Skeletal muscle satellite cell (primary cell): ENCODE measurements at regions not wholly inside any gene's neighbourhood (a gene's known extent, or its start where the extent isn't known, plus 50 kb on each side); places are given as distances from the start of the nearest gene placed in this dataset.
"Not testable (repeated sequence)": the region's sequence is repeated elsewhere in the genome, so short reads cannot be mapped to it uniquely, and the experiment has no call there.

ENCODE experiments used
- H3K27me3 ChIP-seq: 2 replicates; pipeline ENCODE4 v1.7.0; 2013; ENCODE audit warnings: low read length; ENCODE audit not compliant: control insufficient read depth, insufficient read depth
- H3K36me3 ChIP-seq: 2 replicates; pipeline ENCODE4 v1.7.0; 2013; ENCODE audit warnings: mild to moderate bottlenecking, control low read depth, low read length; ENCODE audit not compliant: insufficient read depth
- H3K4me1 ChIP-seq: 2 replicates; pipeline ENCODE4 v1.7.0; 2013; ENCODE audit warnings: low read length; ENCODE audit not compliant: control insufficient read depth, insufficient read depth
- H3K4me2 ChIP-seq: 2 replicates; pipeline ENCODE4 v1.7.0; 2013; ENCODE audit warnings: mild to moderate bottlenecking, low read length
- H3K4me3 ChIP-seq: 2 replicates; pipeline ENCODE4 v1.7.0; 2013; ENCODE audit warnings: low read length
- H3K9ac ChIP-seq: 2 replicates; pipeline ENCODE4 v1.7.0; 2013; ENCODE audit warnings: mild to moderate bottlenecking, low read depth, low read length, moderate library complexity
- H3K9me3 ChIP-seq: replicated peaks from 2 replicates; pipeline ENCODE4 v1.7.0; 2013; ENCODE audit warnings: mild to moderate bottlenecking, control low read depth, low read length

GRCh38 chr17:34015253-34015652 lies 239.8 kb upstream of the CCL2 start:
- Histone ChIP-seq H3K4me1 (no peaks in the 10 kb centered on the region), H3K4me3 (no peak overlapping the region), H3K4me2 (no peak overlapping the region), H3K36me3 (no peaks in the 10 kb centered on the region), H3K9ac (no peak overlapping the region), H3K27me3 (no peaks in the 10 kb centered on the region), H3K9me3 (peaks cover 3% of the 10 kb centered on the region)

- Histone ChIP-seq H3K9me3 (peaks cover 10% of the 10 kb centered on the region), H3K36me3 (no peaks in the 10 kb centered on the region), H3K4me3 (no peak overlapping the region), H3K4me2 (no peak overlapping the region), H3K27me3 (no peaks in the 10 kb centered on the region), H3K9ac (no peak overlapping the region), H3K4me1 (no peaks in the 10 kb centered on the region)
Observed at GRCh38 chr17:34024386-34024785, 230.7 kb upstream of the CCL2 start.

- no peak overlapping the region for H3K4me3 ChIP-seq
- no peaks in the 10 kb centered on the region for H3K27me3 ChIP-seq
- no peaks in the 10 kb centered on the region for H3K4me1 ChIP-seq
- H3K4me2 ChIP-seq: no peak overlapping the region
- H3K9me3 ChIP-seq: peaks cover 10% of the 10 kb centered on the region
- no peaks in the 10 kb centered on the region for H3K36me3 ChIP-seq
- H3K9ac ChIP-seq: no peak overlapping the region
Observed at GRCh38 chr17:34024806-34025551, 230.1 kb upstream of the CCL2 start.

DNA sequence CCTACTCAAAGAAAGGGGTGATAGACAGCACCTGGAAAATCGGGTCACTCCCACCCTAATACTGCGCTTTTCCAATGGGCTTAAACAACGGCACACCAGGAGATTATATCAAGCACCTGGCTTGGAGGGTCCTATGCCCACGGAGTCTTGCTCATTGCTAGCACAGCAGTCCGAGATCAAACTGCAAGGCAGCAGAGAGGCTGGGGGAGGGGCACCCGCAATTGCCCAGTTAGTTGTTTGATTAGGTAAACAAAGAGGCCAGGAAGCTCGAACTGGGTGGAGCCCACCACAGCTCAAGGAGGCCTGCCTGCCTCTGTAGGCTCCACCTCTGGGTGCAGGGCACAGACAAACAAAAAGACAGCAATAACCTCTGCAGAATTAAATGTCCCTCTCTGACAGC lies 224.5 kb upstream of the CCL2 start:
- not testable (repeated sequence) for H3K4me1 ChIP-seq, H3K4me3 ChIP-seq, H3K36me3 ChIP-seq, H3K9me3 ChIP-seq, H3K27me3 ChIP-seq, H3K4me2 ChIP-seq, H3K9ac ChIP-seq

- H3K4me2 ChIP-seq, H3K9ac ChIP-seq, H3K27me3 ChIP-seq, H3K4me3 ChIP-seq, H3K36me3 ChIP-seq, H3K9me3 ChIP-seq, H3K4me1 ChIP-seq: not testable (repeated sequence)
Observed at GRCh38 chr17:34032305-34032704, 222.8 kb upstream of the CCL2 start.

- not testable (repeated sequence) for H3K36me3 ChIP-seq, H3K4me3 ChIP-seq, H3K4me2 ChIP-seq, H3K27me3 ChIP-seq, H3K4me1 ChIP-seq, H3K9me3 ChIP-seq, H3K9ac ChIP-seq
Observed at GRCh38 chr17:34038786-34039185, 216.3 kb upstream of the CCL2 start.

DNA sequence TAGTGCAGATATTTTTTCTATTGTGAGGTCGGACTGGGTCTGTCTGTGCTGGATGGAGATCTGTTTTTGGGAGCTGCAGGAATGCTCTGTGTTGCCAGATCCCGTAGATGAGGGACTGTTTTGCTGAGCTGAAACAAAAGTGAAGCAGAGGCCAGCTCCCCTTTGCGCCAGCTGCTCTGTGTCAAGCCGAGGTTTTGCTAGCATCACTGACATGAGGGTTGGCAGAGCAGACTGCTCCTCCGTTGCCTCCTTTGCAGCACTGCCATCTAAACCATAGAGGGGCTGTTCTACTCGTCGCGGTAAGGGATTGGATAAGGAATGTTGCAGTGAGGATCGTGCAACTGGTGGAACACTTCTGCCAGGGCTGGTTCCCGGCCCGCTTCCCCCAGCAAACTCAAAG lies 215.9 kb upstream of the CCL2 start:
- H3K36me3 ChIP-seq, H3K27me3 ChIP-seq, H3K4me1 ChIP-seq, H3K9ac ChIP-seq, H3K4me2 ChIP-seq, H3K9me3 ChIP-seq, H3K4me3 ChIP-seq: not testable (repeated sequence)

- H3K27me3 ChIP-seq, H3K4me2 ChIP-seq, H3K4me1 ChIP-seq, H3K36me3 ChIP-seq, H3K9ac ChIP-seq, H3K9me3 ChIP-seq, H3K4me3 ChIP-seq: not testable (repeated sequence)
Observed at GRCh38 chr17:34039759-34040555, 215.1 kb upstream of the CCL2 start.

GRCh38 chr17:34045990-34046389 lies 209.1 kb upstream of the CCL2 start:
- Histone ChIP-seq H3K4me3 (no peak overlapping the region), H3K4me2 (no peak overlapping the region), H3K27me3 (no peaks in the 10 kb centered on the region), H3K9ac (no peak overlapping the region), H3K9me3 (peaks cover 5% of the 10 kb centered on the region), H3K4me1 (no peaks in the 10 kb centered on the region), H3K36me3 (no peaks in the 10 kb centered on the region)

DNA sequence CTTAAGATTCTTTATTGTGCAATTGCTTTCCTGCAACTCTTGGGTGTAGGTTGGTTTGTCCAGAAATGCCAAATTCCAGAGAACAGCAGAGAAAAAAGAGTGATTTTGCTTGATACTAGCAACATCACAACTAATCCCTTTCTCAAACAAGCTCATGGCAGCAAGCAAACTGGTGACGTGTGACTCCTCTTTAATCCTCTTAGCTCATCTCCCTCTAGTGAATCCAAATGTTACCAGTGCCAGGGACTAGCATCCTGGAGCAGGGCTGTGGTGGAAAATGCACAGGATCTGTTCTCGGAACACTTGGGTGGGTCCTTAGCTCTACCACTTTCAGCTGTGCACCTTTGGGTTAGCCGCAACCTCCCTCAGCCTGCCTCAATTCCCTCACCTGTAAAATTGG lies 204.0 kb upstream of the CCL2 start:
- Histone ChIP-seq H3K9ac (no peak overlapping the region), H3K27me3 (no peaks in the 10 kb centered on the region), H3K4me2 (no peak overlapping the region), H3K4me3 (no peak overlapping the region), H3K36me3 (no peaks in the 10 kb centered on the region), H3K9me3 (peaks cover 8% of the 10 kb centered on the region), H3K4me1 (no peaks in the 10 kb centered on the region)

GRCh38 chr17:34054495-34054894 lies 200.6 kb upstream of the CCL2 start:
- no peak overlapping the region for H3K4me2 ChIP-seq
- H3K27me3 ChIP-seq: no peaks in the 10 kb centered on the region
- H3K4me3 ChIP-seq: no peak overlapping the region
- H3K9ac ChIP-seq: no peak overlapping the region
- H3K9me3 ChIP-seq: peaks cover 6% of the 10 kb centered on the region
- H3K4me1 ChIP-seq: no peaks in the 10 kb centered on the region
- no peaks in the 10 kb centered on the region for H3K36me3 ChIP-seq

DNA sequence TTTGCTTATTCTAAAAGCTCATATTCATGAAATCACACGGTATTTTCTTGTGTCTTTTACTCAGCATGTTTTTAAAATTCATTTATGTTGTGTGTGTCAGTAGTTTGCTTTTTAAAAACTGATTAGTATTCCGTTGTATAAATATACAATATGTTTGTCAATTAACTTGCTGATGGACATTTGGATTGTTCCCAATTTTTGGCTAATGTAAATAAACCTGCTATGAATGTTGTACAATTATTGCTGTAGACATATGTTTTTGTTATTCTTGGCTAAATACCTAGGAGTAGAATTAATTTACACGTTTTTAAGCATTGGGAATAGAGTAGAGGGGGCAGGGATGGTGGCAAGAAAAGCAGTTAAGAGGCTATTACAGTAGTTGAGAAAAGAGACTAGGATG lies 199.5 kb upstream of the CCL2 start:
- Histone ChIP-seq H3K4me3 (no peak overlapping the region), H3K4me1 (no peaks in the 10 kb centered on the region), H3K9ac (no peak overlapping the region), H3K4me2 (no peak overlapping the region), H3K9me3 (peaks cover 6% of the 10 kb centered on the region), H3K36me3 (no peaks in the 10 kb centered on the region), H3K27me3 (no peaks in the 10 kb centered on the region)
